GM12875 (cell line): ENCODE measurements at regions not wholly inside any gene's neighbourhood (a gene's known extent, or its start where the extent isn't known, plus 50 kb on each side); places are given as distances from the start of the nearest gene placed in this dataset.

Experiments
- H3K4me3 ChIP-seq: one replicate; pipeline ENCODE4 v1.5.1; 2011; ENCODE audit warnings: low read depth, low read length, control low read depth
- CTCF ChIP-seq: IDR thresholded peaks from 2 replicates; pipeline ENCODE4 v1.5.1; 2011; ENCODE audit warnings: low read depth, mild to moderate bottlenecking, control low read depth, inconsistent platforms, low read length, moderate library complexity, borderline replicate concordance; ENCODE audit not compliant: insufficient read depth

- no peak overlapping the region for H3K4me3 ChIP-seq
Measured at GRCh38 chr16:49049644-49050043, 232.0 kb downstream of the CBLN1 start.

GRCh38 chr16:49049191-49049590, 232.4 kb downstream of the CBLN1 start:
- H3K4me3 ChIP-seq, result no peak overlapping the region

More at GRCh38 chr16:49049644-49050043, 232.0 kb downstream of the CBLN1 start:
- TF ChIP-seq CTCF, result no peak

GRCh38 chr16:49048557-49048956, 233.1 kb downstream of the CBLN1 start:
- TF ChIP-seq CTCF, result no peak
- H3K4me3 ChIP-seq, result no peak overlapping the region

More at GRCh38 chr16:49049191-49049590, 232.4 kb downstream of the CBLN1 start:
- no peak for TF ChIP-seq CTCF

GRCh38 chr16:49036126-49036525, 245.5 kb downstream of the CBLN1 start:
- no peak overlapping the region for H3K4me3 ChIP-seq
- TF ChIP-seq CTCF, result no peak

GRCh38 chr16:49027420-49027819, 254.2 kb downstream of the CBLN1 start:
- no peak for TF ChIP-seq CTCF

GRCh38 chr16:49026566-49027181, 255.0 kb downstream of the CBLN1 start:
- TF ChIP-seq CTCF, result no peak
- H3K4me3 ChIP-seq, result no peak overlapping the region

More at GRCh38 chr16:49027420-49027819, 254.2 kb downstream of the CBLN1 start:
- no peak overlapping the region for H3K4me3 ChIP-seq

GRCh38 chr16:49024896-49025295, 256.7 kb downstream of the CBLN1 start:
- H3K4me3 ChIP-seq, result no peak overlapping the region
- no peak for TF ChIP-seq CTCF
